ENCODE measurements at regions not wholly inside any gene's neighbourhood (a gene's known extent, or its start where the extent isn't known, plus 50 kb on each side); places are given as distances from the start of the nearest gene placed in this dataset.
"Not testable (repeated sequence)": the region's sequence is repeated elsewhere in the genome, so short reads cannot be mapped to it uniquely, and the experiment has no call there.

DNA sequence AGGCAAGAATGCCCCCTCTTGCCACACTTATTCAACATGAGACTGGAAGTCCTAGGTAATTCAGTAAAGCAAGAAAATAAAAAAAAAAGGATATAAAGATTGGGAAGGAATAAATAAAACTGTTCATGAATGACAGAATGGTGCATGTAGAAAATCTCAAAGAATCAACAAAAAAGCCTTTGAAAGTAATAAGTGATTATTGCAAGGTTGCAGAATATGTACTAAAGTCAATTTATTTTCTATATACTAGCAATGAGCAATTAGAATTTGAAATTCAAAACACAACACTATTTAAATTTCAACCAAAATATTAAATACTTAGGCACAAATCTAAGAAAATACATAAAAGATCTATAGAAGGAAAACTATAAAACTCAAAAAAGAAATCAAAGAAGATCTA lies 58.6 kb downstream of the MAGEA10 start:
- no peak for DNase-seq (ENCODE audit: low read depth)

DNA sequence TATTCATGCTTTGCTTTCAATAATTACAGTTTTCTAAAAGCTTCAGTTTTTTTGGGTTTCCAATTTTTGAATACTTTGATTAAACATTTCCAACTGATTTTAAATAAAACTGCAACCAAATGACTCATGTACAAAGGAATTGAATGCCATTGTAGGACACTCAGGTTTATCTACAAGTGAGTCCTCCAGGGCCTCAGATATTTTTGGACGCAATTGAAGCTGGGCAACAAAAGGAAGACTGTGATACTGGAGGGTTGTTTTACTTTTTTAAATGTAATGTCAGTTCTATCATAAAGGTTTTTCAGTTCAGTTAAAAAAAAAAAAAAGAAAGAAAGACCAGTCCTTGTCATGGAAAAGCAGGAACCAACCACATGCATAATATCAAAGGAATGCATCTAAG lies 64.2 kb downstream of the MAGEA10 start:
- DNase-seq (ENCODE audit: low read depth) = no peak

DNA sequence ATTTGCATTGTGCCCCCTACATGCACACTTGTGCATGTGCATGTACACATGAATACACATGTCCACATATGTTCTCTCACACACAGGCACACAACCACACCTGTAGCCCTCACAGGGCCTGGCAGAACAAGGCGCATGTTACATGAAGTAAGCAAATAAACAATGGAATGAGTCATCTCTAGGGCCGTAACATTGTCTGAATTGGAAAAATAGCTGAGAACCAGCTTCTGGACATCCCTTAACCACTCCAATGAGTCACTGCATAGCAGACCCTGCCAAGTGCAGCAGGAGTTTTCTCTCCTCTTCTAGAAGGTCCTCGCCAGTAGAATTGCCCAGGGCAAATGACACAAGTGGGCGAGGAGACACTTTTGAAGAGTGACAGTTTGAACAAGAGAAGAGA lies 66.1 kb downstream of the MAGEA10 start:
- peak; percentile 87 for DNase-seq (ENCODE audit: low read depth)

DNA sequence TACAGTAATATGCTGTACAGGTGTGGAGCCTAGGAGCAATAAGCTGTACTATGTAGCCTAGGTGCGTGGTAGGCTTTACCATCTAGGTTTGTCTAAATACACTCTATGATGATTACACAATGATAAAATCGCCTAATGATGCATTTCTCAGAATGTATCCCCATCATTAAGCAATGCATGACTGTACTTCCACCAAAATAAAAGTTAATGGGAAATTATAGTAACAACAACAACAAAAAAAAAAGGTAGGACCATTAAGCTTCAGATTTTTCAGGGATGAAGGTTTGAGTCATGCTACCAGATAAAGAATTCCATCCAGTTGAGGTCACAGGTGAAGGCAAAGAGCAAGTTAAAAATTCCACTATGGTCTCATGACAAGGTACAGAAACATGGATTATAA lies 68.2 kb downstream of the MAGEA10 start:
- DNase-seq (ENCODE audit: low read depth) = no peak

DNA sequence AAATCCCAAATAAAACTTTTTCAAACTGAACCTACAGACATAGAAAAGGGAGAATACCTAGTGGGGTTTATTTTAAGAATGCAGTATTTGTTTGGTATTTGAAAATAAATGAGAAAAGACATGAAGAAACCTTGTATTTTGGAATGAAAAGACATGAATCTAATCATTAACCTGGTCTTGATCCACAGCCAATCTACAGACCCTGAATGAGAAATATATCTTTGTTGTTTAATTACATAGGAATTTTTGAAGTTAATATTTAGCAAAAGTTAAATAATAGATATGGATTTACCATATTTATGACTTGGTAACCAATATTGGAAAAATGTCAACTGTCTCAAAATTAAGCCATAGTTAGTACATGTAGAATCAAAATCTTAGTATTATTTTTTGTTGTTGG lies 76.8 kb downstream of the MAGEA10 start:
- no peak for DNase-seq (ENCODE audit: low read depth)

DNA sequence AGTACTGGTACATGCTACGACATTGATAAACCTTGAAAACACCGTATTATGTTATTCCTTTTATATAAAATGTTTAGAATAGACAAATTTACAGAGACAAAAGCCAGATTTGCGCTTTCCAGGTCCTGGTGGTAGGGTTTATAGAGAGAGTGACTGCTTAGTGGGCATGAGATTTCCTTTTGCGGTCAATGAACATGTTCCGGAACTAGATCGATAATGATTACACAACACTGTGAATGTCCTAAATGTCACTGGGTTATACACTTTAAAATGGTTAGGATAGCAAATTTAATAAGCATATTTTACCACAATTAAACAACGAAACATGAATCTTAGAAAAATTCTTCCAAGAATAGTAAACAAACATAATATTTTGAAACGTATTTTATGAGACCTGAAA lies 77.3 kb downstream of the MAGEA10 start:
- DNase-seq (ENCODE audit: low read depth) = no peak

DNA sequence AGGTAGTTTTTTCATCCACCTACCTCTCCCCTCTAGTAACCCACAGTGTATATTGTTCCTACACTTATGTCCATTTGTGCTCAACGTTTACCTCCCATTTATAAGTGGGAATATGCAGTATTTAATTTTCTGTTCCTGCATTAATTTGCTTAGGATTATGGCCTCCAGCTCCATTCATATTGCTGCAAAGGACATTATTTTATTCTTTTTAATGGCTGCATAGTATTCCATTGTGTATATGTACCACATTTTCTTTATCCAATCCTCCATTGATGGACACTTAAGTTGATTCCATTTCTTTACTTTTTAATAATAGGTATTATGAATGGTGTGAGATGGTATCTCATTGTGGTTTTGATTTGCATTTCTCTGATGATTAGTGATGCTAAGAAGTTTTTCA lies 76.1 kb upstream of the GABRE start:
- not testable (repeated sequence) for DNase-seq (ENCODE audit: low read depth)

DNA sequence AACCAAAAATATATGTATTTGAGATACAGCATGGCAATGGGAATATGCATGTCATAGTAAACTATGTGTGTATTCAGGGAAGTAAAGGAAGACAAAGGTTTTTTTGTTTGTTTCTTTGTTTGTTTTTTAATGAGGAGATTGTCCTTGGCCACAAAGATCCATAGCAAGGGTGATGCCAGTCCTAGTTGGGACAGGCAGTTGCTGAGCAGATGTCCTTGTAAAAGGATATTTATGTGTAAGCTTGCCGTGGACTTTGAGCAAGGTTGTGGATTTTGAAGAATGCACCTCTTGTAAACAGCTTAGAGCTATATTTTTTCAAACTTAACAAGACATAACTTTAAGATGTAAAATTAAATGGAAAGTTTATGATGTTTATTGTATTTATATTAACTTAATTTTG lies 69.9 kb upstream of the GABRE start:
- no peak for DNase-seq (ENCODE audit: low read depth)

DNA sequence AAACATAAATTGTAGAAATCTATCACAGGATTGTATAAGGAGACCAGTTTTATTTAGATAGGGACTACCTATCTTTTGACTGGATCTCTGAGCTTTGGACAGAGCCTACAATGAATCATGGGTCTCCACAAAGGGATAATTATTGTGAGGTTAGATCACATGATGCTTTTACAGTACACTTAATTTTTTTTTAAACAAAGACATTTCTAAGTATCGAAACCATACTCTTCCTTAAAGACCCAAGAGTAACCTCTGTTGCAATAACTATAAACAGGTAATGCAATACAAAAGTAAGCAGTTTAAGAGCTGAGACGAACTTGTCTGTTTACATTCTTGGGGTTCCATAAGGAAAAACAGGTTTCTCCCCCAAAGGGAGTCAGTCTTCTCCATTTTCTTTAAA lies 64.3 kb upstream of the GABRE start:
- no peak for DNase-seq (ENCODE audit: low read depth)

DNA sequence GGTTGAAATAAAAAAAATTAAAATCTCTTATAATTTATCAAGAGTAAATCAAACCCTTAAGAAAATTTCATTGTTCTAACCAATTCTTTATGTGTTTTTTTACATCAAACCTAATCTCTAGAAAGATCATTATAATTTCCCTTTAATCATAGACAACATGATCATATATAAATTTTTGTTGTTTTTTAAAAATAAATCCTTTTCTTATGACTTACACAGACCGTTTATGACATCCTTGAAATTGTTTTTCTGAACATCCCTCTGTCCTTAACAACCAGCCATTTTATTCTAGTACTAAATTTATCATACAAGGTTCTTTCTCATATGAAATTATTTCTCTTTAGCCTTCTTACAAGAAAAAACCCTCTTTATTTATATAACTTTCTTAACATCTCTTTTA lies 62.7 kb upstream of the GABRE start:
- no peak for DNase-seq (ENCODE audit: low read depth)

DNA sequence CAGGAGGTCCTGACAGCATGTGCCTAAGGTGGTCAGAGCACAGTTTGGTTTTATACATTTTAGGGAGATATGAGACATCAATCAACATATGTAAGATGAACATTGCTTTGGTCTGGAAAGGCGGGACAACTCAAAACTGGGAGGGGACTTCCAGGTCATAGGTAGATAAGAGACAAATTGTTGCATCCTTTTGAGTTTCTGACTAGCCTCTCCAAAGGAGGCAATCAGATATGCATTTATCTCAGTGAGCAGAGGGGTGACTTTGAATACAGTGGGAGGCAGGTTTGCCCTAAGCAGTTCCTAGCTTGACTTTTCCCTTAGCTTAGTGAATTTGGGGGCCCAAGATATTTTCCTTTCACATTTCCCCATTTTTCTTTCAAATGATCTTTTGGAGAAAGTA lies 56.9 kb upstream of the GABRE start:
- DNase-seq (ENCODE audit: low read depth) = not testable (repeated sequence)

DNA sequence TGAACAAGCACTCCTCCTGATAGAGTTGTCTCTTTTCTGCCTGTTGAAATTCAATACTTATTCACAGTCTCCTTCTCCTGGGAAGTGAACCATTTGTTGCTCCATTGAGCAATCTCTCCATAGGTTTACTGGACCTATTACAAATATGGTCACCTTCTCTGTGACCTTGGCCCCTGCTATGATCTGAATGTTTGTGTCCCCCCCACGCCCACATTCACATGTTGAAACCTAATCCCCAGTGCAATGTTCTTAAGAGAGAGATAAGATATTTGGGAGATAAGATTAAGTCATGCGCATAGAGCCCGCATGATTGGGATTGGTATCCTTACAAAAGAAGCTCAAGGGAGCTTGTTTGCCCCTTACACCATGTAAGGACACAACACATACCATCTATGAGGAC lies 54.1 kb upstream of the GABRE start:
- no peak for DNase-seq (ENCODE audit: low read depth)

DNA sequence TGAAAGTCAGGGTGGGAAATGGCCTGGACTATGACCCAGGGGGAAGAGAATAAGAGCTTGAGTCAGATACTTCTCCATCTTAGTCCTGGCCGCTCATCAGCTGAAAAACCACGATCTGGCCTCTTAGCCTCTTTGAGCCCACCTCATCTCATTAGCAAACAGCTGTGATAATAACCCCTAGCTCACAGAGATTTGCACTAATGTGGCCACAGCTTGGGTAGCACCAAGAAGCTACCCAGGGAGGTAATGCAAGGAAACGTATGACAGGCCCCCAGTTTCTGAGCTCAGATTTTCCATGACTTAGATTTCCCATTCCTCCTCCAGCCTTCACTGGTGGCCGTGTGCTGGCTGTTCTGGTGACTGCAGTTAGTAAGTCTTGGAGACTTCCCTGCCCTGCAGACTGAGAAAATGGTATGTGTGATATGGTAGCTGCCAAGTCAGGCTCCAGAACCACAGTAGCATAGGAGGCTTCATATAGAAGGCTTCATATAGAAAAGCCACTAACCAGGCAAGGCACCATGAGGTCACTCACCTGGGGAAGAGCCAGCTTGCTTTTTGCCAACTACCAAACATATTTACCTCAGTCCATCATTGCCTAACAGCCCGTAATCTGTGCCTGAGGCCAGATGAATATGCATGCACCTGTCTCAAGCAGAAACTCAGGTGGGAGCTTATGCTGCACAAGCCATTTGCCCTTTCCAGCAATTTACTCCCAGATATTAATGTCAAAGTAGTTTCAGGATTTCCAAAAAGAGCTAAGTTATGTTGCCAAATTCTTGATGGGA lies 51.4 kb upstream of the GABRE start:
- no peak for DNase-seq (ENCODE audit: low read depth)

DNA sequence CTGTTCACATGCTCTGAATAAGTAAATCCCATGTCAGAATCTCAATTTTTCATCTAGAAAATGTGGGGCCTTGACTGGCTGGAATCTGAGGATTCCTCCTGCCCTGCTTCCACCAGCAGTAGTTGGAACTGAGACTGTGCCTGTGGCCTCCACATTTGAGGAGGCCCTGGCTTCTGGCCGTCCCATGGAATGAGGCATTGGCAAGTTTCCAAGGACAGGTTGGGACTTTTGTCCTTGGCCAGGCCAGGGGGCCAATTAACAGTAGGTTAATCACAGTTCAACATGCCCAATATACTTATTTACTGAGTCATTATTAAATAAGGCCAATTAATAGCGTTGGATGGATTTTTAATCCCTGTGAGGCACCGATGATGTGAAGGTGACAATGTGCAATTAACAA lies 50.2 kb upstream of the GABRE start:
- DNase-seq (ENCODE audit: low read depth) = no peak
